Gastrocnemius medialis (tissue), 4 donors: ENCODE measurements at regions not wholly inside any gene's neighbourhood (a gene's known extent, or its start where the extent isn't known, plus 50 kb on each side); places are given as distances from the start of the nearest gene placed in this dataset.

Experiments
- ATAC-seq, 2 donors: fragments of 150-250 bp; one replicate each; pipeline ENCODE4 v1.9.1; 2016
- DNase-seq, 2 donors: peaks; one replicate each; pipeline ENCODE4 v3.0.0-alpha.2; 2019
- H3K27ac ChIP-seq, 4 donors: fragments of 200-600 bp; sonication (generic); 1 replicate in 1 of 4; 2 replicates in 3 of 4; pipeline ENCODE4 v1.5.1; 2016 to 2018; ENCODE audit warnings: mild to moderate bottlenecking in 2 of 4, moderate library complexity in 1 of 4
- H3K27me3 ChIP-seq, 3 donors: fragments of 200-600 bp; sonication (generic) in 2 of 3; 1 replicate in 1 of 3; 2 replicates in 2 of 3; pipeline versions ENCODE4 v1.5.1 to v1.6.0; 2016 to 2019; ENCODE audit warnings: mild to moderate bottlenecking in 1 of 3, moderate library complexity in 1 of 3
- H3K36me3 ChIP-seq, 2 donors: fragments of 200-600 bp; sonication (generic) in 1 of 2; one replicate each; pipeline ENCODE4 v1.5.1; 2017 to 2018
- H3K4me1 ChIP-seq, 2 donors: fragments of 200-600 bp; sonication (generic) in 1 of 2; one replicate each; pipeline ENCODE4 v1.5.1; 2016 to 2017; ENCODE audit warnings: mild to moderate bottlenecking in 2 of 2
- H3K4me3 ChIP-seq, 4 donors: fragments of 200-600 bp; sonication (generic) in 3 of 4; 1 replicate in 1 of 4; 2 replicates in 3 of 4; pipeline ENCODE4 v1.5.1; 2016 to 2019; ENCODE audit warnings: mild to moderate bottlenecking in 2 of 4
- H3K9me3 ChIP-seq, 3 donors: fragments of 200-600 bp; sonication (generic) in 2 of 3; 1 replicate in 1 of 3; 2 replicates in 2 of 3; pipeline ENCODE4 v1.5.1; 2016 to 2019
- POLR2A ChIP-seq, 2 donors: fragments of 450-650 bp; IDR thresholded peaks; one replicate each; pipeline ENCODE4 v1.6.1; 2017; ENCODE audit warnings: antibody characterized with exemption in 2 of 2, mild to moderate bottlenecking in 2 of 2, moderate library complexity in 2 of 2
- in situ Hi-C, 4 donors: fragments of 200-750 bp; cut with MboI; loops; one replicate each; pipeline versions ENCODE4 v1.15.0 to v1.8.0; 2017; ENCODE audit warnings: low sequenced_read_pairs in 4 of 4
- intact Hi-C: fragments of 100-400 bp; cut with DNase I; formaldehyde crosslinking; loops from one replicate; pipeline ENCODE4 v1.15.1; 2023; ENCODE audit warnings: low total_unique reads
- TF ChIP-seq, protein P1 (sequence below), 5 experiments: fragments of 450-650 bp in 3 of 5; fragments of 200-600 bp in 2 of 5; sonication (generic) in 2 of 5; IDR thresholded peaks in 4 of 5; conservative IDR thresholded peaks in 1 of 5; 1 replicate in 4 of 5; 2 replicates in 1 of 5; pipeline ENCODE4 v1.5.1; 2016 to 2019; ENCODE audit warnings: antibody characterized with exemption in 5 of 5, mild to moderate bottlenecking in 3 of 5, moderate library complexity in 3 of 5

DNA sequence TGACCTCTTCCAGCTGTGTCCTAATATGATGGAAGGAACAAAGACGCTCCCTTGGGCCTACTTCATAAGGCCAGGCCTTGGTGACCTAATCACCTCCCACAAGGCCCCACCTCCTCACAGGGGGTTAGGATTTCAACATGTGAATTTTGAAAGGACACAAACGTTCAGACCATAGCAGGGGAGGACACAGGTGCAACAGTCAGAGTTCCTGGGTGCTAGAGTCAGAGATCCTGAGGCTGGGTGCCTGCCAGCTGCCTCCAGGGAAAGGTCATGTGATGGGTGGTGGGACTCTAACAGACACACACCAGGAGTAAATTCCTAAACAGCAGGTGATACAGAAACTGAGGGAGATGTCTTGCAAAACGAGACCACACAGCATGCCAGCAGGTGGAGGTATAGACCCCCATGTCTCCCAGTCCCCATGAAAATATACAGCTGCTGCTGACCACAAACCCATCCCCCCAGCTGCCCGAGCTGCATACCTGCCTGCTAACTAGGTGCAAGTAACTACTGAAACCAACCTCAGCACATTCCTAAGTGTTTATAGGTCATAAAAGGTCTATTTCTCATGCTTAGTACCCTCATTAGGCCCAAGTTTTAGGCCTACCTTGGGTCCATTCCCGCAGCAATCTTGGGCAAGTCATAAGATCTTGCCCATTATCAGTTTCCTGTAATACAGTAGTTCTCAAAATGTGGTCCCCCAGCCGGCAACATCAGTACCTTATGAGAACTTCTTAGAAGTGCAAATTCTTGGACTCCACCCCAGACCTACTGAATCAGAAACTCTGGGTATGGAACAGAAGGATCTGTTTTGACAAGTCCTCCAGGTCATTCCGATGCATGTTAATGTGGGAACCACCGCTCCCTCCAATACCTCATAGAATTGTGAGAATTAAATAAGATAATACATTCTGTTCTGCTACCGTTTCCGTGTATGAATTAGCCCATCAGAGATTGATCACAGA lies 245.3 kb downstream of the ENC1 start:
- in situ Hi-C loops: no loop called here
- H3K27ac ChIP-seq: no peak overlapping the region
- no peaks in the 10 kb centered on the region for H3K36me3 ChIP-seq
- H3K4me1 ChIP-seq: peaks cover 7 to 13% of the 10 kb centered on the region in 2 donors
- peak; percentile 34 to 59 for DNase-seq
- H3K4me3 ChIP-seq: no peak overlapping the region
- TF ChIP-seq, protein P1, sequence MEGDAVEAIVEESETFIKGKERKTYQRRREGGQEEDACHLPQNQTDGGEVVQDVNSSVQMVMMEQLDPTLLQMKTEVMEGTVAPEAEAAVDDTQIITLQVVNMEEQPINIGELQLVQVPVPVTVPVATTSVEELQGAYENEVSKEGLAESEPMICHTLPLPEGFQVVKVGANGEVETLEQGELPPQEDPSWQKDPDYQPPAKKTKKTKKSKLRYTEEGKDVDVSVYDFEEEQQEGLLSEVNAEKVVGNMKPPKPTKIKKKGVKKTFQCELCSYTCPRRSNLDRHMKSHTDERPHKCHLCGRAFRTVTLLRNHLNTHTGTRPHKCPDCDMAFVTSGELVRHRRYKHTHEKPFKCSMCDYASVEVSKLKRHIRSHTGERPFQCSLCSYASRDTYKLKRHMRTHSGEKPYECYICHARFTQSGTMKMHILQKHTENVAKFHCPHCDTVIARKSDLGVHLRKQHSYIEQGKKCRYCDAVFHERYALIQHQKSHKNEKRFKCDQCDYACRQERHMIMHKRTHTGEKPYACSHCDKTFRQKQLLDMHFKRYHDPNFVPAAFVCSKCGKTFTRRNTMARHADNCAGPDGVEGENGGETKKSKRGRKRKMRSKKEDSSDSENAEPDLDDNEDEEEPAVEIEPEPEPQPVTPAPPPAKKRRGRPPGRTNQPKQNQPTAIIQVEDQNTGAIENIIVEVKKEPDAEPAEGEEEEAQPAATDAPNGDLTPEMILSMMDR (IDR thresholded peaks at IDR 0.05 in 4 of 5, conservative IDR thresholded peaks at IDR 0.05 in 1 of 5): no peak
- no peak for TF ChIP-seq POLR2A (IDR thresholded peaks at IDR 0.05)
- no peaks in the 10 kb centered on the region for H3K9me3 ChIP-seq
- ATAC-seq: peak; percentile 51 to 70
- H3K27me3 ChIP-seq: no peaks in the 10 kb centered on the region
- intact Hi-C loops: no loop called here

DNA sequence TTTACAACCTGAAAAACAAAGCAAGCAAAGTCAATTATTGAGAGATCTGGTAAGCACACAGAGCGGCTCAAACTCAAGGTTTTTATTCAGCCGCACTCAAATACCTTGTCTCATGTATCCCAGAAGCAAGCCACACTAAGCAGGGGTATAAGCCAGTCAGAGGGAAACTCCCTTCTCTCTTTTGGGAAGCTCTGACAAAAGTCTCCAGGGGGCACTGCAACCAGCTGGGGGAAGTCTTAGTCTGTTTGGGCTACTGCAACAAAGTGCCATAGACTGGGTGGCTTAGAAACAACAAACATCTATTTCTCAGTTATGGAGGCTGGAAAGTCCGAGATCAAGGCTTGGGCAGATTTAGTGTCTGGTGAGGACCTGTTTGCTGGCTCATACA lies 246.0 kb downstream of the ENC1 start:
- DNase-seq (no peak), ATAC-seq (no peak)
- no peaks in the 10 kb centered on the region for H3K9me3 ChIP-seq
- no peak overlapping the region for H3K4me3 ChIP-seq
- no peak overlapping the region for H3K27ac ChIP-seq
- intact Hi-C loops (no loop called here), in situ Hi-C loops (no loop called here)
- TF ChIP-seq, protein P1 (IDR thresholded peaks at IDR 0.05 in 4 of 5, conservative IDR thresholded peaks at IDR 0.05 in 1 of 5): no peak
- TF ChIP-seq POLR2A (IDR thresholded peaks at IDR 0.05): no peak
- no peaks in the 10 kb centered on the region for H3K36me3 ChIP-seq
- H3K27me3 ChIP-seq: no peaks in the 10 kb centered on the region
- H3K4me1 ChIP-seq: peaks cover 8 to 11% of the 10 kb centered on the region in 2 donors

DNA sequence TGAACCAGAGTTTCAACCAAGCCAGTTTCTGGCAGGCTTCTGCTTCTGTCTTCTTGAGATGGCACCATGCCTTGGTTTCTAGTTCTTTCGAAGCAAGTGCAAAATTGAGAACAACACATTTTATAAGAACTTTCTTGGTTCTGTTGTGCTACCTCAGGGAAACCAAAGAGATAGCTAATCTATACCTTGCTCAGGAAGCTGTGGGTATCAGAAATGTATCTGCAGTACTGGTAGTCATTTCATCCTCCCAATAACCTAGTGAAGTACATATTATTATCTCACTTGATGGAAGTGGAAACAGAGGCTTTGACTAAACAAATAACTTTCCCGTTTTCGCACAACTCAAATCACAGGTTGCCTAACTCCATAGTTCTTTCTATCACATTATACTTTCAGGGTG lies 246.6 kb downstream of the ENC1 start:
- intact Hi-C loops (no loop called here), in situ Hi-C loops (no loop called here)
- H3K27ac ChIP-seq: no peak overlapping the region
- no peak for ATAC-seq
- no peak overlapping the region for H3K4me3 ChIP-seq
- no peaks in the 10 kb centered on the region for H3K36me3 ChIP-seq
- peaks cover 8 to 11% of the 10 kb centered on the region in 2 donors for H3K4me1 ChIP-seq
- H3K9me3 ChIP-seq: no peaks in the 10 kb centered on the region
- H3K27me3 ChIP-seq: no peaks in the 10 kb centered on the region
- TF ChIP-seq POLR2A (IDR thresholded peaks at IDR 0.05): no peak
- DNase-seq: no peak

DNA sequence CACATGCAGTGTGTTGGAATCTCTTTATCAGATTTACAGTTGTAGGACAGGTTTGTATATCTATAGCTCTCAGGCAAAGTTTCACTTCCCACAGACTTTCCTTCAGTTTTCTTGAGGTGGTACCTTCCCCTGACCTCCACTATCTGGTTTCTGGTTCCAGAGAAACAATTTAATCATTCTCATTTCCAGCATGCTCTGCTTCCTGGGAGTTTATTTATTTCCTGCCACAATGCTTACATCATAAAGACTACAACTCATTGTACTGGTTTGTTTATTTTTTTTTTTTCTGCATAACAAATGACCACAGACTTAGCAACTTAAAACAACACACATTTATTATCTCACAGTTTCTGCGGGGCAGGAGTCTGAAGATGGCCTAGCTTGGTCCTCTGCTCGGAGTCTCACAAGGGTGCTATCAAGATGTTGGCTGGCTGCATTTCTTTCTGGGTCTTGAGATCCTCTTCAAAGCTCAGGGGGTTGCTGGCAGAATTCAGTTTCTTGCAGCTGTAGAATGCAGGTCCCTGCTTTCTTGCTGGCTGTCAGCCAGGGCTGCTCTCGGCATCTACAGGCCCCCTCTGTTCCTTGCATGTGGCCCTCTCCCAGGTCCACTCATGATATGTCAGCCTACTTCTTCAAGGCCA lies 247.7 kb downstream of the ENC1 start:
- Histone ChIP-seq H3K4me3 (no peak overlapping the region), H3K27me3 (no peaks in the 10 kb centered on the region), H3K9me3 (no peaks in the 10 kb centered on the region), H3K4me1 (peaks cover 8 to 11% of the 10 kb centered on the region in 2 donors), H3K36me3 (no peaks in the 10 kb centered on the region), H3K27ac (no peak overlapping the region)
- intact Hi-C loops: no loop called here
- in situ Hi-C loops: no loop called here
- ATAC-seq (no peak), DNase-seq (no peak)
- TF ChIP-seq, protein P1 (IDR thresholded peaks at IDR 0.05 in 4 of 5, conservative IDR thresholded peaks at IDR 0.05 in 1 of 5): no peak
- TF ChIP-seq POLR2A (IDR thresholded peaks at IDR 0.05): no peak

DNA sequence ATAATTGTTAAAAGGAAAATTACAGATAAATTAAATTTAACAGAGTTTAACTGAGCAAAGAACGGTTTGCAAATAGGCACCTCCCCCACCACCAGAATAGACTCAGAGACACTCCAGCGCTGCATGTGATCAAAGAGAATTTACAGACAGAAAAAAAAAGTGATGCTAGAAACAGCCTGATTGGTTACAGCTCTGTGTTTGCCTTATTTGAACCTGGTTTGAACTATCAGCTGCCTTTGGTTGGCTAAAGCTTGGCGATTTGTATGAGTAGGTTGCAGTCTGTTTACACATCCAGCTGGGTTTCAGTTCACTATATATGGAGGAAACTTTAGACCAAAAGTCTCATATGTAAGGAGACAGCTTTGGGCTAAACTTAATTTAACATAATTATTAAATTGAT lies 249.1 kb downstream of the ENC1 start:
- ATAC-seq (no peak), DNase-seq (no peak)
- H3K4me3 ChIP-seq: no peak overlapping the region
- no peaks in the 10 kb centered on the region for H3K9me3 ChIP-seq
- peaks cover 0 to 4% of the 10 kb centered on the region in 2 donors for H3K4me1 ChIP-seq
- intact Hi-C loops: no loop called here
- no peaks in the 10 kb centered on the region for H3K27me3 ChIP-seq
- no peaks in the 10 kb centered on the region for H3K36me3 ChIP-seq
- in situ Hi-C loops: no loop called here
- TF ChIP-seq, protein P1 (IDR thresholded peaks at IDR 0.05 in 4 of 5, conservative IDR thresholded peaks at IDR 0.05 in 1 of 5): no peak
- TF ChIP-seq POLR2A (IDR thresholded peaks at IDR 0.05): no peak
- H3K27ac ChIP-seq: no peak overlapping the region
